ENCODE measurements at regions not wholly inside any gene's neighbourhood (a gene's known extent, or its start where the extent isn't known, plus 50 kb on each side); places are given as distances from the start of the nearest gene placed in this dataset.

DNA sequence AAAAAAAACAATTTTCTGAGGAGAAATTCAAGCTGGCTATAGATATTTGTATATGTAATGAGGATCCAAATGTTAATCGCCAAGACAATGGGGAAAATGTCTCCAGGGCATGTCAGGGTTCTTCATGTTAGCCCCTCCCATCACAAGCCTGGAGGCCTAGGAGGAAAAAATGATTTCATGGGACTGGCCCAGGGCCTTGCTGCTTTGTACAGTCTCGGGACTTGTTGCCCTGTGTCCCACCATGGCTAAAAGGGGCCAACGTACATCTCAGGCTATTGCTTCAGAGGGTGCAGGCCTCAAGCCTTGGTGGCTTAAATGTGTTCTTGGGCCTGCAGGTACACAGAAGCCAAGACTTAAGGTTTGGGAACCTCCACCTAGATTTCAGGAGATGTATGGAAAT is 62.1 kb upstream of the SLC5A12 start:
- TF ChIP-seq, protein P1, sequence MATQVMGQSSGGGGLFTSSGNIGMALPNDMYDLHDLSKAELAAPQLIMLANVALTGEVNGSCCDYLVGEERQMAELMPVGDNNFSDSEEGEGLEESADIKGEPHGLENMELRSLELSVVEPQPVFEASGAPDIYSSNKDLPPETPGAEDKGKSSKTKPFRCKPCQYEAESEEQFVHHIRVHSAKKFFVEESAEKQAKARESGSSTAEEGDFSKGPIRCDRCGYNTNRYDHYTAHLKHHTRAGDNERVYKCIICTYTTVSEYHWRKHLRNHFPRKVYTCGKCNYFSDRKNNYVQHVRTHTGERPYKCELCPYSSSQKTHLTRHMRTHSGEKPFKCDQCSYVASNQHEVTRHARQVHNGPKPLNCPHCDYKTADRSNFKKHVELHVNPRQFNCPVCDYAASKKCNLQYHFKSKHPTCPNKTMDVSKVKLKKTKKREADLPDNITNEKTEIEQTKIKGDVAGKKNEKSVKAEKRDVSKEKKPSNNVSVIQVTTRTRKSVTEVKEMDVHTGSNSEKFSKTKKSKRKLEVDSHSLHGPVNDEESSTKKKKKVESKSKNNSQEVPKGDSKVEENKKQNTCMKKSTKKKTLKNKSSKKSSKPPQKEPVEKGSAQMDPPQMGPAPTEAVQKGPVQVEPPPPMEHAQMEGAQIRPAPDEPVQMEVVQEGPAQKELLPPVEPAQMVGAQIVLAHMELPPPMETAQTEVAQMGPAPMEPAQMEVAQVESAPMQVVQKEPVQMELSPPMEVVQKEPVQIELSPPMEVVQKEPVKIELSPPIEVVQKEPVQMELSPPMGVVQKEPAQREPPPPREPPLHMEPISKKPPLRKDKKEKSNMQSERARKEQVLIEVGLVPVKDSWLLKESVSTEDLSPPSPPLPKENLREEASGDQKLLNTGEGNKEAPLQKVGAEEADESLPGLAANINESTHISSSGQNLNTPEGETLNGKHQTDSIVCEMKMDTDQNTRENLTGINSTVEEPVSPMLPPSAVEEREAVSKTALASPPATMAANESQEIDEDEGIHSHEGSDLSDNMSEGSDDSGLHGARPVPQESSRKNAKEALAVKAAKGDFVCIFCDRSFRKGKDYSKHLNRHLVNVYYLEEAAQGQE (IDR thresholded peaks at IDR 0.05; ENCODE audit: insufficient read depth in 1 of 2, low read depth in 2 of 2, low read length in 2 of 2) = no peak
- TF ChIP-seq POLR2AphosphoS5 (IDR thresholded peaks at IDR 0.05; ENCODE audit: low read depth, low read length) = no peak
- no peak for TF ChIP-seq SIN3A (IDR thresholded peaks at IDR 0.05; ENCODE audit: borderline replicate concordance, insufficient read depth, low read length)
- TF ChIP-seq TAF1 (IDR thresholded peaks at IDR 0.05; ENCODE audit: borderline replicate concordance, insufficient read depth, low read length) = no peak
- no peak for TF ChIP-seq FOXP2 (optimal IDR thresholded peaks at IDR 0.05; ENCODE audit: borderline replicate concordance, extremely low read depth, extremely low read length, insufficient read depth)
